ENCODE measurements at regions not wholly inside any gene's neighbourhood (a gene's known extent, or its start where the extent isn't known, plus 50 kb on each side); places are given as distances from the start of the nearest gene placed in this dataset.

DNA sequence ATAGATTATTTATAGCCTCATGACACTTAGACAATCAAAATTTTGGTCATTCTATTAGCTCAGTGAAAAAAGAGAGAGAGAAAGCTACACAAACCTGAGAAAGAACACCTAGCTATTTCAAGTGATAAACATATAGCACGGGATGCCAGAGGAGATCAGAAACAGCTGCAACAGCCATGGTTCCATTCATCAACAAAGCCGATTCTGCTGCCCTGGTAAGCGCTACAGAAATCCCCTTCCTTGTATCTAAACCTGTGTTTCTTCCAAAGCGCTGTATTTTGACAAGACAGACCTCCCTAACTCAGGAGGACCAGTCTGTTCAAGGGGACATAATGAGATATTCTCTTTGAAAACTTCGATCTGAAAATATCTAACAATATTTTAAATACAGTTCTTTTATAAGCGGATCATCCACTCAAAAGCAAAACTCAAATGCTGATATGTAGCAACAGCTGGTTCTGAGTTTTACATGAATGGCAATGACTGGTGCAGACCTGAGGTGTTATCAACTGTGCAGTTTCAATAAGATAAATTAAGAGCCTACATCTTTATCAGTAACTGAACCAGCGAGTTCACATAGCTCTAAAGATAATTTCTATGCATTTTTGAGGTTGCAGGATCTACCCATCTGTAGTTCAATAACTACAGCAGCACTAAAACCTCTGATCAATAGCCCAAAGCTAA is 447.8 kb downstream of the FRK start:
- DNase-seq (ENCODE audit: low read depth): no peak
- no peak overlapping the region for H3K4me3 ChIP-seq (ENCODE audit: low read depth, low read length)
- TF ChIP-seq, protein P1, sequence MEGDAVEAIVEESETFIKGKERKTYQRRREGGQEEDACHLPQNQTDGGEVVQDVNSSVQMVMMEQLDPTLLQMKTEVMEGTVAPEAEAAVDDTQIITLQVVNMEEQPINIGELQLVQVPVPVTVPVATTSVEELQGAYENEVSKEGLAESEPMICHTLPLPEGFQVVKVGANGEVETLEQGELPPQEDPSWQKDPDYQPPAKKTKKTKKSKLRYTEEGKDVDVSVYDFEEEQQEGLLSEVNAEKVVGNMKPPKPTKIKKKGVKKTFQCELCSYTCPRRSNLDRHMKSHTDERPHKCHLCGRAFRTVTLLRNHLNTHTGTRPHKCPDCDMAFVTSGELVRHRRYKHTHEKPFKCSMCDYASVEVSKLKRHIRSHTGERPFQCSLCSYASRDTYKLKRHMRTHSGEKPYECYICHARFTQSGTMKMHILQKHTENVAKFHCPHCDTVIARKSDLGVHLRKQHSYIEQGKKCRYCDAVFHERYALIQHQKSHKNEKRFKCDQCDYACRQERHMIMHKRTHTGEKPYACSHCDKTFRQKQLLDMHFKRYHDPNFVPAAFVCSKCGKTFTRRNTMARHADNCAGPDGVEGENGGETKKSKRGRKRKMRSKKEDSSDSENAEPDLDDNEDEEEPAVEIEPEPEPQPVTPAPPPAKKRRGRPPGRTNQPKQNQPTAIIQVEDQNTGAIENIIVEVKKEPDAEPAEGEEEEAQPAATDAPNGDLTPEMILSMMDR (IDR thresholded peaks at IDR 0.05; ENCODE audit: low read depth, low read length): no peak
- TF ChIP-seq POLR2A (IDR thresholded peaks at IDR 0.05; ENCODE audit: extremely low read depth, insufficient read length) (no peak), MYC (IDR thresholded peaks at IDR 0.05; ENCODE audit: low read depth, low read length) (no peak), MAX (IDR thresholded peaks at IDR 0.05; ENCODE audit: low read depth, low read length) (no peak)

GRCh38 chr6:115612216-115612615 is 448.5 kb downstream of the FRK start:
- no peak for DNase-seq (ENCODE audit: low read depth)
- no peak overlapping the region for H3K4me3 ChIP-seq (ENCODE audit: low read depth, low read length)
- TF ChIP-seq, protein P1 (IDR thresholded peaks at IDR 0.05; ENCODE audit: low read depth, low read length): no peak
- TF ChIP-seq POLR2A (IDR thresholded peaks at IDR 0.05; ENCODE audit: extremely low read depth, insufficient read length): no peak
- TF ChIP-seq MYC (IDR thresholded peaks at IDR 0.05; ENCODE audit: low read depth, low read length): no peak
- no peak for TF ChIP-seq MAX (IDR thresholded peaks at IDR 0.05; ENCODE audit: low read depth, low read length)

DNA sequence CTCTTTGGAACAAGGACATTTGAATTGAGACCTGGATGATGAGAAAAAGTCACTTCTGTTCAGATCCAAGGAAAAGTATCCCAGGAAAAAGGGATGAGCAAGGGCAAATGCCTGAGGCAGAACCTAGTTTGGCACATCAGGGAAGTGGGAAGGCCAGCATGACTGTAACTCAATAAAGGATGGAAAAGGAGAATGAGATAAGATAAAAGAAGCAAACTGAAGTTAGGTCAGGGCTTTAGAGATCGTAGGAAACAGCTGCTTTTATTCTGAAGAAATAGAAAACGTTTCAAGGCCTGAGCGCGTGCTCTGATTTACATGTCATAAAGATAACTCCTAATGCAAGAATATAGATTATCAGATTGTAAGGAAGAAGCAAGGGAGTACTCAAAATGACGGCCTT is 450.0 kb downstream of the FRK start:
- TF ChIP-seq MAX (IDR thresholded peaks at IDR 0.05; ENCODE audit: low read depth, low read length) (no peak), POLR2A (IDR thresholded peaks at IDR 0.05; ENCODE audit: extremely low read depth, insufficient read length) (no peak), MYC (IDR thresholded peaks at IDR 0.05; ENCODE audit: low read depth, low read length) (no peak)
- TF ChIP-seq, protein P1 (IDR thresholded peaks at IDR 0.05; ENCODE audit: low read depth, low read length): no peak
- no peak overlapping the region for H3K4me3 ChIP-seq (ENCODE audit: low read depth, low read length)
- no peak for DNase-seq (ENCODE audit: low read depth)

DNA sequence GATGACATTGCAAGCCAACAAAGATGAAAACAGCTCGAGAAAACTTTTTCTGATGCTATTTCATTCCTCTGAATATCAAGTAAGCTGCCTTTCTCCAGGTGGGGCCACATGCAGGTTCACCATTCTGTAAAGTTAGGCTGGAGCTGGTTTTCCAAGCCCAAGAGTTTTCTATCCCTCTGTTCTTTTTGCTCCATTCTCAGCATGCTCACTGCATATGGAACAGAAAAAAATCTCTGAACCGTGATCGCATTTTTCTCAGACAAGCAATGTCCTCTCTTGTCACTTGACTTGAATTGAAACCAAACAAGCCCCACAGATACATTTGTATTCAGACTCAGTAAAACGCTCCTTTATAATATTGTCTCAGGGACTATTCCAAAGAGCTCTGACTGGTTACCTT is 451.6 kb downstream of the FRK start:
- no peak for DNase-seq (ENCODE audit: low read depth)
- H3K4me3 ChIP-seq (ENCODE audit: low read depth, low read length): no peak overlapping the region
- TF ChIP-seq MYC (IDR thresholded peaks at IDR 0.05; ENCODE audit: low read depth, low read length): no peak
- no peak for TF ChIP-seq MAX (IDR thresholded peaks at IDR 0.05; ENCODE audit: low read depth, low read length)
- TF ChIP-seq, protein P1 (IDR thresholded peaks at IDR 0.05; ENCODE audit: low read depth, low read length): no peak
- TF ChIP-seq POLR2A (IDR thresholded peaks at IDR 0.05; ENCODE audit: extremely low read depth, insufficient read length): no peak

GRCh38 chr6:115602466-115602865 is 458.2 kb downstream of the FRK start:
- H3K4me3 ChIP-seq (ENCODE audit: low read depth, low read length): no peak overlapping the region
- DNase-seq (ENCODE audit: low read depth): no peak
- TF ChIP-seq, protein P1 (IDR thresholded peaks at IDR 0.05; ENCODE audit: low read depth, low read length): no peak
- TF ChIP-seq MAX (IDR thresholded peaks at IDR 0.05; ENCODE audit: low read depth, low read length): no peak
- no peak for TF ChIP-seq MYC (IDR thresholded peaks at IDR 0.05; ENCODE audit: low read depth, low read length)
- TF ChIP-seq POLR2A (IDR thresholded peaks at IDR 0.05; ENCODE audit: extremely low read depth, insufficient read length): no peak

All from NB4 (cell line).